Naive thymus-derived CD4-positive, alpha-beta T cell (primary cell): ENCODE measurements at regions not wholly inside any gene's neighbourhood (a gene's known extent, or its start where the extent isn't known, plus 50 kb on each side); places are given as distances from the start of the nearest gene placed in this dataset.
"Not testable (repeated sequence)": the region's sequence is repeated elsewhere in the genome, so short reads cannot be mapped to it uniquely, and the experiment has no call there.

Experiments
- ATAC-seq: fragments of 150-1000 bp; cut with Tn5 transposase; 2 replicates; pipeline ENCODE4 v1.10.0; 2021; ENCODE audit warnings: mild to moderate bottlenecking, moderate library complexity
- CTCF ChIA-PET: fragments of 350-600 bp; sonication (Branson Sonifier 250); formaldehyde crosslinking; loops from one replicate; lab custom pipeline; 2021; ENCODE audit warnings: antibody characterized with exemption; lab: Charles Lee
- POLR2A ChIA-PET: fragments of 350-600 bp; sonication (Branson Sonifier 250); formaldehyde crosslinking; loops from one replicate; lab custom pipeline; 2021; ENCODE audit warnings: antibody characterized with exemption, inconsistent platforms; lab: Charles Lee
- DNase-seq, 9 donors: peaks; one replicate each; pipeline versions ENCODE4 v3.0.0 to v3.0.0-alpha.2; 2020 to 2022; ENCODE audit warnings: mixed read lengths in 1 of 9
- H3K27ac ChIP-seq: one replicate; pipeline ENCODE4 v1.7.0; 2013; ENCODE audit warnings: mild to moderate bottlenecking, low read depth, low read length, moderate library complexity
- H3K27me3 ChIP-seq, 2 donors: one replicate each; pipeline ENCODE4 v1.7.0; 2013; ENCODE audit warnings: low read length in 2 of 2, mild to moderate bottlenecking in 2 of 2, moderate library complexity in 2 of 2; ENCODE audit not compliant: control insufficient read depth in 2 of 2, insufficient read depth in 2 of 2
- H3K36me3 ChIP-seq, 3 experiments: 1 replicate in 2 of 3; 2 replicates in 1 of 3; pipeline ENCODE4 v1.7.0; 2013; ENCODE audit warnings: low read length in 3 of 3, mild to moderate bottlenecking in 3 of 3, moderate library complexity in 1 of 3; ENCODE audit not compliant: insufficient read depth in 3 of 3, control insufficient read depth in 2 of 3
- H3K4me1 ChIP-seq, 2 donors: one replicate each; pipeline ENCODE4 v1.7.0; 2013; ENCODE audit warnings: low read length in 2 of 2, mild to moderate bottlenecking in 2 of 2, moderate library complexity in 1 of 2; ENCODE audit not compliant: control insufficient read depth in 2 of 2, insufficient read depth in 2 of 2
- H3K4me3 ChIP-seq: 2 replicates; pipeline ENCODE4 v1.7.0; 2013; ENCODE audit warnings: mild to moderate bottlenecking, low read length
- H3K9me3 ChIP-seq, 3 experiments: 1 replicate in 2 of 3; 2 replicates in 1 of 3; pipeline ENCODE4 v1.7.0; 2013; ENCODE audit warnings: low read length in 3 of 3; ENCODE audit not compliant: control insufficient read depth in 2 of 3
- H3K27ac Mint-ChIP-seq, 9 donors: one replicate each; pipeline ENCODE4 v1.8.0; 2020 to 2022; ENCODE audit warnings: mixed read lengths in 9 of 9, mild to moderate bottlenecking in 8 of 9, moderate library complexity in 5 of 9, inconsistent platforms in 2 of 9
- H3K27me3 Mint-ChIP-seq, 5 donors: one replicate each; pipeline ENCODE4 v1.8.0; 2021 to 2022; ENCODE audit warnings: mixed read lengths in 5 of 5, mild to moderate bottlenecking in 1 of 5
- H3K36me3 Mint-ChIP-seq, 5 donors: one replicate each; pipeline ENCODE4 v1.8.0; 2020 to 2022; ENCODE audit warnings: mixed read lengths in 5 of 5, mild to moderate bottlenecking in 3 of 5, inconsistent platforms in 1 of 5
- H3K4me1 Mint-ChIP-seq, 7 donors: one replicate each; pipeline ENCODE4 v1.8.0; 2020 to 2022; ENCODE audit warnings: mixed read lengths in 7 of 7, mild to moderate bottlenecking in 3 of 7, inconsistent platforms in 1 of 7
- H3K4me3 Mint-ChIP-seq, 10 donors: one replicate each; pipeline ENCODE4 v1.8.0; 2020 to 2022; ENCODE audit warnings: mild to moderate bottlenecking in 10 of 10, mixed read lengths in 10 of 10, moderate library complexity in 6 of 10, inconsistent platforms in 2 of 10
- H3K9me3 Mint-ChIP-seq, 11 donors: one replicate each; pipeline ENCODE4 v1.8.0; 2020 to 2022; ENCODE audit warnings: mixed read lengths in 11 of 11, mild to moderate bottlenecking in 4 of 11, inconsistent platforms in 1 of 11, moderate library complexity in 1 of 11
- intact Hi-C, 2 donors: fragments of 100-400 bp; cut with micrococcal nuclease; formaldehyde crosslinking; loops; one replicate each; pipeline ENCODE4 v1.15.1; 2023

DNA sequence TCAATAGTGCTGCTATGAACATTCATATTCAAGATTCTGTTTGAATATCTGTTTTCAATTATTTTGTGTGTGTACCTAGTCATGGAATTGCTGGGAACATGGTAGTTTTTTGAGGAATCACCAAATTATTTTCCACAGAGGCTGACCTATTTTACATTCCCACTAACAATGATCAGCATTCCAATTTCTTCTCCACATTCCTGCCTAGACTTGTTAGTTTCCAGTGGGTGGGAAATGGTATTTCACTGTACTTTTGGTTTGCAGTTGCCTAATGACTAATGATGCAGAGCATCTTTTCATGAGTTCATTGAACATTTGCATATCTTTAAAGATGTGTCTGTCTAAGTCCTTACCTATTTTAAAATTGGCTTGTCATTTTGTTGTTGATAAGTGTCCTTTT lies 1182.6 kb upstream of the B3GALT2 start:
- H3K4me1 ChIP-seq: no peaks in the 10 kb centered on the region
- H3K4me3 ChIP-seq: no peak overlapping the region
- Mint-ChIP-seq H3K36me3 (no peaks in the 10 kb centered on the region), H3K4me3 (no peak overlapping the region), H3K9me3 (peaks cover 0 to 2% (median 0%) of the 10 kb centered on the region in 11 donors), H3K27ac (no peak overlapping the region), H3K27me3 (peaks cover 0 to 13% (median 7%) of the 10 kb centered on the region in 5 donors), H3K4me1 (no peaks in the 10 kb centered on the region)
- ChIA-PET POLR2A (no interaction called here), CTCF (no interaction called here)
- no peaks in the 10 kb centered on the region for H3K36me3 ChIP-seq
- ATAC-seq (no peak), DNase-seq (no peak)
- no peaks in the 10 kb centered on the region for H3K9me3 ChIP-seq
- no peaks in the 10 kb centered on the region for H3K27me3 ChIP-seq
- intact Hi-C loops: no loop called here
- no peak overlapping the region for H3K27ac ChIP-seq

DNA sequence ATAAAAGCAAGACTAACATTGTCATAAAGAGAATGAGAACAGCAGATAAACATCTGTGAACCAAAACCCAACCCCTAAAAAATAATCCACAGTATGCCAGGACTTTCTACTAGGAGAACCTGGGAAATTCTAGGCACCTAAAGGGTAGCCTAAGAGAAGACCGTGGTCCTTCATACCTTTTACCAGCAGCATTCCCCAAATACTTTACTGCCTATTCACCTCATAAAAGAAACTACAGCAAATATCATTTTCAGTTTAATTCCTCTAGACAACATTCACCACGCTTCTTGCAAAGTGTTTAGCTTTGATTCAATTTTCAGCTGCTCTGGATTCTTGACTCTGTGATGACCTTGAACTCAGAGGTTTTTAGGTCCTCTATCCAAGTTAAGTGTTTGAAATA lies 1180.7 kb upstream of the B3GALT2 start:
- peaks cover 0 to 15% (median 8%) of the 10 kb centered on the region in 5 donors for H3K27me3 Mint-ChIP-seq

DNA sequence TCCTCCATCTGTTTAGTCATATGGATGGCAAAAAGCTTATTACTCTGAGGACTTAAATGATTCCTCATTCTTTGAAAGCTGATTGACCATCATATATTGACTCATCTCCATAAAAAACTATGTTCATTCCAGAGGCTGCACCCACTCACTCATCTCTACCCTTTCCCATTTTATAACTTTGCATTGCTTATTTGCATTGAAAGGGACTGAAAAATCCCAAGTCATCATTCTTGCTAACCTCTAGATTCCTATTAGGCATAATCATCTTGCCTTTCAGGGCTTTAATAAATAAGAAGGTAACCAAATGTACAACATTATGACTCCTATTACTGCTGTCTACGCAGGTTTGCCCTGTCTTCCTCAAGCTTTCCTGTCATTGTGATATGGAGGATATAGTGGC lies 1180.3 kb upstream of the B3GALT2 start:
- Mint-ChIP-seq H3K27me3 (peaks cover 3 to 19% (median 7%) of the 10 kb centered on the region in 5 donors), H3K4me1 (no peaks in the 10 kb centered on the region), H3K36me3 (no peaks in the 10 kb centered on the region), H3K27ac (no peak overlapping the region), H3K9me3 (no peaks in the 10 kb centered on the region), H3K4me3 (no peak overlapping the region)
- no peak overlapping the region for H3K4me3 ChIP-seq
- POLR2A ChIA-PET: no interaction called here
- no peaks in the 10 kb centered on the region for H3K9me3 ChIP-seq
- intact Hi-C loops: no loop called here
- no peaks in the 10 kb centered on the region for H3K27me3 ChIP-seq
- DNase-seq (no peak), ATAC-seq (no peak)
- H3K27ac ChIP-seq: no peak overlapping the region
- H3K4me1 ChIP-seq: no peaks in the 10 kb centered on the region
- CTCF ChIA-PET: no interaction called here
- H3K36me3 ChIP-seq: no peaks in the 10 kb centered on the region

More for the DNA sequence above, 1180.7 kb upstream of the B3GALT2 start:
- Mint-ChIP-seq H3K9me3 (no peaks in the 10 kb centered on the region), H3K4me3 (no peak overlapping the region), H3K36me3 (no peaks in the 10 kb centered on the region), H3K4me1 (no peaks in the 10 kb centered on the region), H3K27ac (no peak overlapping the region)
- POLR2A ChIA-PET: no interaction called here
- ATAC-seq (no peak), DNase-seq (no peak)
- CTCF ChIA-PET: no interaction called here
- H3K9me3 ChIP-seq: no peaks in the 10 kb centered on the region
- H3K27ac ChIP-seq: no peak overlapping the region
- no peaks in the 10 kb centered on the region for H3K4me1 ChIP-seq
- no peaks in the 10 kb centered on the region for H3K27me3 ChIP-seq
- intact Hi-C loops: no loop called here
- no peaks in the 10 kb centered on the region for H3K36me3 ChIP-seq
- no peak overlapping the region for H3K4me3 ChIP-seq

DNA sequence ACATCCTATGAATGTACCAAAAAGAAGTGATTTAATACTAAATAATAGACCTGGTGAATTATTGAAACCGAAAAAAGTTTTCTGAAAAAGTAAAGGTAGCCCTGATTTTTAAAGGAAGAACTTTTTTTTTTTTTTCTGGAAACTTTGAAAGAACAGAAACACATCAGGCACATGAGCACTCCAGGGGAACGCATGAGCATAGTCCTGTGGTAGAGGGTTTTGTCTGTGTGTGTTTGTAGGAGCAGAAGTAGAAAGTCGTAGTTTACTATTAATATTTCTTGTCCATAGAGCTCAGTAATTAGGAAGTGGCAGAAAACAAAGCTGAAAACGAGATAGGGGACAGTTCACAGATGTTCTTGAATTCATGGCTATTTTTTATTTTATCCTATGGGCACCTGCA lies 1175.9 kb upstream of the B3GALT2 start:
- ATAC-seq (no peak), DNase-seq (no peak)
- no peaks in the 10 kb centered on the region for H3K36me3 ChIP-seq
- H3K9me3 Mint-ChIP-seq: no peaks in the 10 kb centered on the region
- H3K4me3 ChIP-seq: no peak overlapping the region
- no peak overlapping the region for H3K4me3 Mint-ChIP-seq
- H3K4me1 Mint-ChIP-seq: no peaks in the 10 kb centered on the region
- H3K27me3 ChIP-seq: no peaks in the 10 kb centered on the region
- peaks cover 0 to 9% (median 6%) of the 10 kb centered on the region in 5 donors for H3K27me3 Mint-ChIP-seq
- intact Hi-C loops: no loop called here
- no peak overlapping the region for H3K27ac ChIP-seq
- ChIA-PET CTCF (no interaction called here), POLR2A (no interaction called here)
- H3K36me3 Mint-ChIP-seq: no peaks in the 10 kb centered on the region
- H3K4me1 ChIP-seq: no peaks in the 10 kb centered on the region
- no peak overlapping the region for H3K27ac Mint-ChIP-seq
- no peaks in the 10 kb centered on the region for H3K9me3 ChIP-seq

DNA sequence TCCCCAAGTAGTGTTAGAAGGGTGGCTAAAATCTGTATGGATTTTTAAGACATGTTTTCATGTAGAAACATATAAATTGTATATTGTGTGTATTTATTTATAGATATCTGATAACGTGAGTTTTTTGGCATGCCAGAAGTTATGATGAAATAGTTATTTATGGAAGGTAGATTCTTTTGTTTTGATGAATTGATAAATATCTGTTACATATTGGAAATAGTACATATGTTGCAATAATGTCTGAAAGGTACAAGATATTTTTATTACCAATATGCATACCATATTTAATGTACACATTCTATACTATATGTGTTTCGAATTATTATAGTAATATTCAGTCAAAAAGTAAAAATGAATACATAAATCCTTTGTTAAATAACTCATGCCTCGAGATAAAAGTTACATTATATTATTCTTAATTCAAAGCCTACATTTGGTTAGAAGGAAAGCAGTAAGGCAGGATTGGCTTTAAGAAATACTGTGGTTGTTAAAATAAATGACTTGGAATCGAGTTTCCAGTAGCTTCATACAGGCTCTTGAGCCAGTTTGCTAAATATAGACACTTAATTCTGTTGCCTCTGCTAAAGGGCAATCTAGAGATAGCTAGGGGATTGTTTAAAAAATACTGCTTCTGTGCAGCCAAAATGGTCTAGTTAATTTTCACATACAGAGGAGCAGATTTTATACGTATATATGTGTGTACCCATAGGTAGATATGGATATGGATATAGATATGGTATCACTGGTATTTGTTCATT lies 1175.1 kb upstream of the B3GALT2 start:
- intact Hi-C loops: no loop called here
- no peaks in the 10 kb centered on the region for H3K9me3 Mint-ChIP-seq
- POLR2A ChIA-PET: no interaction called here

DNA sequence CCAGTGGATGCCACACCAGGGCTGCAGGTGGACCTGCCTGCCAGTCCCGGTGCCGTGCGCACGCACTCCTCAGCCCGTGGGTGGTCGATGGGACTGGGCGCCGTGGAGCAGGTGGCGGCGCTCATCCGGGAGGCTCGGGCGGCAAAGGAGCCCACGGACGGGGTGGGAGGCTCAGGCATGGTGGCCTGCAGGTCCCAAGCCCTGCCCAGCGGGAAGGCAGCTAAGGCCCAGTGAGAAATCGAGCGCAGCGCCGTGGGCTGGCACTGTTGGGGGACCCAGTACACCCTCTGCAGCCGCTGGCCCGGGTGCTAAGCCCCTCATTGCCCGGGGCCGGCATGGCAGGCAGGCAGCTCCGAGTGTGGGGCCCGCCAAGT lies 1171.8 kb upstream of the B3GALT2 start:
- no peak overlapping the region for H3K4me3 Mint-ChIP-seq
- Histone ChIP-seq H3K27ac (no peak overlapping the region), H3K36me3 (no peaks in the 10 kb centered on the region), H3K27me3 (no peaks in the 10 kb centered on the region), H3K4me1 (no peaks in the 10 kb centered on the region), H3K4me3 (no peak overlapping the region), H3K9me3 (no peaks in the 10 kb centered on the region)
- intact Hi-C loops: no loop called here
- H3K27ac Mint-ChIP-seq: no peak overlapping the region
- DNase-seq (no peak), ATAC-seq (no peak)
- no peaks in the 10 kb centered on the region for H3K9me3 Mint-ChIP-seq
- no peaks in the 10 kb centered on the region for H3K4me1 Mint-ChIP-seq
- peaks cover 0 to 8% (median 3%) of the 10 kb centered on the region in 5 donors for H3K27me3 Mint-ChIP-seq
- POLR2A ChIA-PET: no interaction called here
- no peaks in the 10 kb centered on the region for H3K36me3 Mint-ChIP-seq
- CTCF ChIA-PET: no interaction called here

More for the DNA sequence above, 1175.1 kb upstream of the B3GALT2 start:
- no peaks in the 10 kb centered on the region for H3K27me3 ChIP-seq
- no peak for ATAC-seq
- no peaks in the 10 kb centered on the region for H3K36me3 ChIP-seq
- DNase-seq: no peak
- Mint-ChIP-seq H3K27ac (no peak overlapping the region), H3K36me3 (no peaks in the 10 kb centered on the region), H3K4me3 (no peak overlapping the region), H3K27me3 (peaks cover 0 to 8% (median 3%) of the 10 kb centered on the region in 5 donors), H3K4me1 (no peaks in the 10 kb centered on the region)
- H3K9me3 ChIP-seq: no peaks in the 10 kb centered on the region
- H3K4me3 ChIP-seq: no peak overlapping the region
- no peak overlapping the region for H3K27ac ChIP-seq
- no peaks in the 10 kb centered on the region for H3K4me1 ChIP-seq
- CTCF ChIA-PET: no interaction called here

DNA sequence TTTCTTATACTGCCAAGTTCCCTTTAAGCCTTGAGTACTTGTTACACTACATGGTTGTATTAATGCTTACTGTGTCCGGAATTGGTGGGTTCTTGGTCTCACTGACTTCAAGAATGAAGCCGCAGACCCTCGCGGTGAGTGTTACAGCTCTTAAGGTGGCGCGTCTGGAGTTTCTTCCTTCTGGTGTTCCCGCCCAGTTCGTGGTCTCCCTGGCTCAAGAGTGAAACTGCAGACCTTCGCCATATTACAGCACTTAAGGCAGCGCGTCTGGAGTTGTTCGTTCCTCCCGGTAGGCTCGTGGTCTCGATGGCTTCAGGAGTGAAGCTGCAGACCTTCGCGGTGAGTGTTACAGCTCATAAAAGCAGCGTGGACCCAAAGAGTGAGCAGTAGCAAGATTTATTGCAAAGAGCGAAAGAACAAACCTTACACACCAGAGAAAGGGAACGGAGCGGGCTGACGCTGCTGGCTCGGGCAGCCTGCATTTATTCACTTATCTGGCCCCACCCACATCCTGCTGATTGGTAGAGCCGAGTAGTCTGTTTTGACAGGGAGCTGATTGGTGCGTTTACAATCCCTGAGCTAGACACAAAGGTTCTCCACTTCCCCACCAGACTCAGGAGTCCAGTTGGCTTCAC lies 1171.3 kb upstream of the B3GALT2 start:
- ATAC-seq, H3K27me3 ChIP-seq, POLR2A ChIA-PET, H3K27ac Mint-ChIP-seq, H3K36me3 ChIP-seq, H3K4me1 ChIP-seq, DNase-seq, CTCF ChIA-PET, H3K4me1 Mint-ChIP-seq, H3K9me3 ChIP-seq, H3K4me3 Mint-ChIP-seq, H3K9me3 Mint-ChIP-seq, H3K27me3 Mint-ChIP-seq, H3K27ac ChIP-seq, intact Hi-C loops, H3K4me3 ChIP-seq, H3K36me3 Mint-ChIP-seq: not testable (repeated sequence)
